Smooth muscle cell (in vitro differentiated cells): ENCODE measurements at regions not wholly inside any gene's neighbourhood (a gene's known extent, or its start where the extent isn't known, plus 50 kb on each side); places are given as distances from the start of the nearest gene placed in this dataset.

Source experiments
- DNase-seq: peaks from one replicate; lab custom pipeline; 2025; ENCODE audit not compliant: unreplicated experiment; lab: John Stamatoyannopoulos, UW
- H2AFZ ChIP-seq: fragments of 200-600 bp; sonication (generic); 2 replicates; pipeline ENCODE4 v1.6.0; 2016; ENCODE audit warnings: antibody characterized with exemption, low read depth, mild to moderate bottlenecking
- H3F3A ChIP-seq: fragments of 200-600 bp; sonication (generic); 2 replicates; pipeline ENCODE4 v1.6.0; 2017; ENCODE audit warnings: antibody characterized with exemption, low read depth
- H3K27ac ChIP-seq: fragments of 200-600 bp; sonication (generic); 2 replicates; pipeline ENCODE4 v1.5.1; 2016; ENCODE audit warnings: low read depth, mild to moderate bottlenecking
- H3K27me3 ChIP-seq: fragments of 200-600 bp; sonication (generic); 2 replicates; pipeline ENCODE4 v1.6.1; 2016; ENCODE audit warnings: low read depth, mild to moderate bottlenecking
- H3K36me3 ChIP-seq: fragments of 200-600 bp; sonication (generic); 2 replicates; pipeline ENCODE4 v1.5.1; 2016; ENCODE audit warnings: low read depth
- H3K4me1 ChIP-seq: fragments of 200-600 bp; sonication (generic); 2 replicates; pipeline ENCODE4 v1.5.1; 2016; ENCODE audit warnings: low read depth
- H3K4me2 ChIP-seq: fragments of 200-600 bp; sonication (generic); 2 replicates; pipeline ENCODE4 v1.6.0; 2016; ENCODE audit warnings: mild to moderate bottlenecking
- H3K4me3 ChIP-seq: fragments of 200-600 bp; sonication (generic); 2 replicates; pipeline ENCODE4 v1.5.1; 2016; ENCODE audit warnings: mild to moderate bottlenecking
- H3K79me2 ChIP-seq: fragments of 200-600 bp; sonication (generic); 2 replicates; pipeline ENCODE4 v1.6.0; 2016; ENCODE audit warnings: low read depth, mild to moderate bottlenecking
- H3K9ac ChIP-seq: fragments of 200-600 bp; sonication (generic); 2 replicates; pipeline ENCODE4 v1.6.0; 2016; ENCODE audit warnings: low read depth
- H3K9me3 ChIP-seq: fragments of 200-600 bp; sonication (generic); replicated peaks from 2 replicates; pipeline ENCODE4 v1.5.1; 2016; ENCODE audit warnings: low read depth
- H4K20me1 ChIP-seq: fragments of 200-600 bp; sonication (generic); 2 replicates; pipeline ENCODE4 v1.6.0; 2016; ENCODE audit warnings: low read depth
- WGBS: methylation state at CpG from one replicate; pipeline ENCODE4 v1.1.7; 2016; ENCODE audit warnings: low lambda C conversion rate; 5-methylcytosine and 5-hydroxymethylcytosine counted together
- TF ChIP-seq, protein P1 (sequence below): fragments of 200-600 bp; sonication (generic); IDR thresholded peaks from 2 replicates; pipeline ENCODE4 v1.5.1; 2017; ENCODE audit warnings: borderline replicate concordance, mild to moderate bottlenecking, antibody characterized with exemption; ENCODE audit not compliant: insufficient read depth, poor library complexity, severe bottlenecking

DNA sequence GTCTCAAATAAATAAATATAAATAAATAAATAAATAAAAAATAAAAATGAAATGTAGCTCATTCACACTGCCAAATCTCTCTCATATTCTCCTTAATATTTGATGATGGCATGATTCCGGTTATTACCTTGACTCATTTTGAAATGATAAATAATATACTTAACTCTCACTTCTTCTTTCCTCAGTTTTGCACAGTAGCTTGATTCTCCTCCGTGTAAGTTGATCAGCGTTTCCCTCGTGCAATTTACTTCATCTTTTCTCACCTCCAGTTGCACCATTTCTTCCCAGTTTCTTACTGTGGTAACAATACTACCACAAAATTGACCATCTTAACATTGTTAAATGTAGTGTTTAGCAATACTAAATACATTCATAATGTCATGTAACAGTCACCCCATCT, 111.6 kb downstream of the RIPK4 start:
- H3K27ac ChIP-seq: no peak overlapping the region
- no peaks in the 10 kb centered on the region for H3K79me2 ChIP-seq
- no peaks in the 10 kb centered on the region for H3K36me3 ChIP-seq
- no peak for DNase-seq
- H3K9ac ChIP-seq: no peak overlapping the region
- no peak overlapping the region for H2AFZ ChIP-seq
- WGBS: 98% methylated on average over 4 of the region's 4 CpGs
- no peaks in the 10 kb centered on the region for H3K9me3 ChIP-seq
- TF ChIP-seq, protein P1, sequence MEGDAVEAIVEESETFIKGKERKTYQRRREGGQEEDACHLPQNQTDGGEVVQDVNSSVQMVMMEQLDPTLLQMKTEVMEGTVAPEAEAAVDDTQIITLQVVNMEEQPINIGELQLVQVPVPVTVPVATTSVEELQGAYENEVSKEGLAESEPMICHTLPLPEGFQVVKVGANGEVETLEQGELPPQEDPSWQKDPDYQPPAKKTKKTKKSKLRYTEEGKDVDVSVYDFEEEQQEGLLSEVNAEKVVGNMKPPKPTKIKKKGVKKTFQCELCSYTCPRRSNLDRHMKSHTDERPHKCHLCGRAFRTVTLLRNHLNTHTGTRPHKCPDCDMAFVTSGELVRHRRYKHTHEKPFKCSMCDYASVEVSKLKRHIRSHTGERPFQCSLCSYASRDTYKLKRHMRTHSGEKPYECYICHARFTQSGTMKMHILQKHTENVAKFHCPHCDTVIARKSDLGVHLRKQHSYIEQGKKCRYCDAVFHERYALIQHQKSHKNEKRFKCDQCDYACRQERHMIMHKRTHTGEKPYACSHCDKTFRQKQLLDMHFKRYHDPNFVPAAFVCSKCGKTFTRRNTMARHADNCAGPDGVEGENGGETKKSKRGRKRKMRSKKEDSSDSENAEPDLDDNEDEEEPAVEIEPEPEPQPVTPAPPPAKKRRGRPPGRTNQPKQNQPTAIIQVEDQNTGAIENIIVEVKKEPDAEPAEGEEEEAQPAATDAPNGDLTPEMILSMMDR: no peak
- no peaks in the 10 kb centered on the region for H4K20me1 ChIP-seq
- peaks cover 6% of the 10 kb centered on the region for H3K27me3 ChIP-seq
- no peaks in the 10 kb centered on the region for H3K4me1 ChIP-seq
- H3K4me3 ChIP-seq: no peak overlapping the region
- no peak overlapping the region for H3K4me2 ChIP-seq
- no peaks in the 10 kb centered on the region for H3F3A ChIP-seq

DNA sequence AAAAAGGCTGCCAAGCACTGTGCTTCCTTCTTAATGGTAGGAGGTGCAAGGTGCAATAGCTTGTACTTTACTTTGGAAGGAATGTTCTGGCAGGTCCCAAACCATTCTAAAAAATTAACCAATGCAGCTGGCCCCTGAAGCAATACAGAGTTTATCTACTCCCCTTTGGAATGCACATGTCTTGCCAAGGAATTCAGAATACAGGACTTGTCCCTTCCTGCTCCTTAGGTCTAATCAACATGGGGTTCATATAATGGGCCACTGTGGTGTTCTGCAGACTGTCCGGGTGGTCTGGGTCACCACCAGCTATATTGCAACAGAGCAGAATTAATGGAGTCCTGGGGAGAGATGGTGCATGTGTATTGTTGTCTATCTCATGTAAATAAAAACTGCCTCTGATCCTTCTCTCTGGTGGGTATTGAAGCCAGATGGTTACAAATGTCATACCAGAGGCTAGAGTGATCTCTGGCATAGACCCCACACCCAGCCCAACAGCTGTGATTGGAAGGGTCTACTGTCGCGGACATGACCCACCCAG, 112.8 kb downstream of the RIPK4 start:
- Histone ChIP-seq H3K27ac (no peak overlapping the region), H3K4me2 (no peak overlapping the region), H3F3A (no peaks in the 10 kb centered on the region), H3K9ac (no peak overlapping the region), H3K4me1 (no peaks in the 10 kb centered on the region), H3K79me2 (no peaks in the 10 kb centered on the region), H3K4me3 (no peak overlapping the region), H3K36me3 (no peaks in the 10 kb centered on the region), H3K9me3 (no peaks in the 10 kb centered on the region), H4K20me1 (no peaks in the 10 kb centered on the region), H3K27me3 (peaks cover 4% of the 10 kb centered on the region), H2AFZ (no peak overlapping the region)
- DNase-seq: no peak
- WGBS: 89% methylated on average over 3 of the region's 3 CpGs
- TF ChIP-seq, protein P1: no peak

DNA sequence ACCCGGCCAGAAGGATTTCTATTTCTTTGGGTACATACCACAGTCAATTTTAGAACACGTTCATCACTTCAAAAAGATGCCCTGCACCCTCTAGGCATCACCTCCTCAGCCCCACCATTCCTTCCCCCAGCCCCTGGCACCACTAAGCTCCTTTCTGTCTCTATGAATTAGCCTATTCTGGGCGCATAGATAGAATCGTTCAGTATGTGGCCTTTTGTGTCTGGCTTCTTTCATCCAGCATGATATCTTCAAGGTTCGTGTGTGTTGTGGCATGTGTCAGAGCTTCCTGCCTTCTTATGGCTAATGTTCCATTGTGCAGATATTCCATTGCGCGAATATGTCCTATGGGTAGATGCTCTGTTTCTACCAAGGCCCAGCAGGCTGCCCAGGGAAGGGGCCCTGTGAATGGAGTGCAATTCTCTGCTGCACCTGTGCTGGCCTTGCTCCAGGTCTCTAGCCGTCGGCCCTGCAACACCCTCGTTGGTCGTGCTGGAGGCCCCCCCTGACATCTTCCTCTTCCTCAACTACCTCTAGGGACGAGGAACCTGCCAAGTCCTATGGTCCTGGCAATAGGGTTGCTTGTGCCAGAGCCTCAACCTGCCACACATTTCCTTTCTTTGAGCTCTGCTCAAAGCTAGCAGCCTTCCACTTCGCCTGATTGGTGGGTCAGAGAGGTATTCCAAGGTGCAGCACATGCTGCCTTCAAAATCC, 113.5 kb downstream of the RIPK4 start:
- WGBS: 86% methylated on average over 13 of the region's 13 CpGs

More for the DNA sequence above, 113.5 kb downstream of the RIPK4 start:
- Histone ChIP-seq H3K27ac (no peak overlapping the region), H3K4me1 (no peaks in the 10 kb centered on the region), H3K4me2 (no peak overlapping the region), H3K36me3 (no peaks in the 10 kb centered on the region), H3K79me2 (no peaks in the 10 kb centered on the region), H3K4me3 (no peak overlapping the region), H4K20me1 (no peaks in the 10 kb centered on the region), H3K9ac (no peak overlapping the region), H3F3A (no peaks in the 10 kb centered on the region), H2AFZ (no peak overlapping the region), H3K27me3 (no peaks in the 10 kb centered on the region), H3K9me3 (no peaks in the 10 kb centered on the region)
- TF ChIP-seq, protein P1: no peak
- no peak for DNase-seq
